Progenitor cell of endocrine pancreas (in vitro differentiated cells): ENCODE measurements at regions not wholly inside any gene's neighbourhood (a gene's known extent, or its start where the extent isn't known, plus 50 kb on each side); places are given as distances from the start of the nearest gene placed in this dataset.

ENCODE experiments used
- DNase-seq: peaks from one replicate; pipeline ENCODE4 v3.0.0; 2021; ENCODE audit warnings: low spot score; ENCODE audit not compliant: unreplicated experiment
- H3K27ac Mint-ChIP-seq: 2 replicates; pipeline ENCODE4 v1.8.0; 2021; ENCODE audit warnings: mild to moderate bottlenecking, moderate library complexity, mixed read lengths
- H3K27me3 Mint-ChIP-seq: 2 replicates; pipeline ENCODE4 v1.8.0; 2021; ENCODE audit warnings: mixed read lengths
- H3K36me3 Mint-ChIP-seq: 2 replicates; pipeline ENCODE4 v1.8.0; 2022; ENCODE audit warnings: mixed read lengths; ENCODE audit not compliant: insufficient read depth
- H3K4me1 Mint-ChIP-seq: 2 replicates; pipeline ENCODE4 v1.8.0; 2021; ENCODE audit warnings: low read depth, mixed read lengths
- H3K4me3 Mint-ChIP-seq: 2 replicates; pipeline ENCODE4 v1.8.0; 2021; ENCODE audit warnings: low read depth, mild to moderate bottlenecking, moderate library complexity, mixed read lengths
- H3K9me3 Mint-ChIP-seq: 2 replicates; pipeline ENCODE4 v1.8.0; 2021; ENCODE audit warnings: low read depth, mixed read lengths
- CTCF ChIP-seq: fragments of 200-600 bp; sonication (generic); IDR thresholded peaks from one replicate; pipeline ENCODE4 v1.5.0; 2021; ENCODE audit warnings: antibody characterized with exemption, mild to moderate bottlenecking; ENCODE audit not compliant: unreplicated experiment

GRCh38 chr1:91162613-91163012 is 140.8 kb upstream of the ZNF644 start:
- TF ChIP-seq CTCF, result no peak
- no peaks in the 10 kb centered on the region for H3K4me1 Mint-ChIP-seq
- DNase-seq, result no peak
- no peak overlapping the region for H3K27ac Mint-ChIP-seq
- H3K27me3 Mint-ChIP-seq, result peaks cover 44% of the 10 kb centered on the region
- H3K36me3 Mint-ChIP-seq, result no peaks in the 10 kb centered on the region
- H3K9me3 Mint-ChIP-seq, result no peaks in the 10 kb centered on the region
- no peak overlapping the region for H3K4me3 Mint-ChIP-seq

GRCh38 chr1:91161749-91162148 is 139.9 kb upstream of the ZNF644 start:
- H3K9me3 Mint-ChIP-seq, result no peaks in the 10 kb centered on the region
- TF ChIP-seq CTCF, result no peak
- H3K27me3 Mint-ChIP-seq, result peaks cover 43% of the 10 kb centered on the region
- no peak overlapping the region for H3K27ac Mint-ChIP-seq
- no peaks in the 10 kb centered on the region for H3K36me3 Mint-ChIP-seq
- DNase-seq, result no peak
- H3K4me1 Mint-ChIP-seq, result no peaks in the 10 kb centered on the region
- no peak overlapping the region for H3K4me3 Mint-ChIP-seq

GRCh38 chr1:91161166-91161565 is 139.3 kb upstream of the ZNF644 start:
- peaks cover 43% of the 10 kb centered on the region for H3K27me3 Mint-ChIP-seq
- no peak for DNase-seq
- no peaks in the 10 kb centered on the region for H3K4me1 Mint-ChIP-seq
- no peaks in the 10 kb centered on the region for H3K36me3 Mint-ChIP-seq
- H3K27ac Mint-ChIP-seq, result no peak overlapping the region
- no peak overlapping the region for H3K4me3 Mint-ChIP-seq
- no peaks in the 10 kb centered on the region for H3K9me3 Mint-ChIP-seq
- TF ChIP-seq CTCF, result no peak

GRCh38 chr1:91160363-91161075 is 138.7 kb upstream of the ZNF644 start:
- Mint-ChIP-seq H3K36me3 (no peaks in the 10 kb centered on the region), H3K4me1 (no peaks in the 10 kb centered on the region), H3K27ac (no peak overlapping the region), H3K4me3 (no peak overlapping the region), H3K9me3 (no peaks in the 10 kb centered on the region), H3K27me3 (peaks cover 43% of the 10 kb centered on the region)
- no peak for DNase-seq
- no peak for TF ChIP-seq CTCF

- TF ChIP-seq CTCF, result no peak
- no peaks in the 10 kb centered on the region for H3K36me3 Mint-ChIP-seq
- H3K4me3 Mint-ChIP-seq, result no peak overlapping the region
These were observed 131.5 kb upstream of the ZNF644 start for GRCh38 chr1:91153341-91153740.

More at GRCh38 chr1:91153341-91153740, 131.5 kb upstream of the ZNF644 start:
- H3K27ac Mint-ChIP-seq, result no peak overlapping the region
- H3K4me1 Mint-ChIP-seq, result no peaks in the 10 kb centered on the region
- H3K9me3 Mint-ChIP-seq, result no peaks in the 10 kb centered on the region
- H3K27me3 Mint-ChIP-seq, result peaks cover 12% of the 10 kb centered on the region
- no peak for DNase-seq
